Activated T-helper 1 cell treated with anti-CD3 and anti-CD28 coated beads, Interleukin-12 subunit alpha, Interleukin-12 subunit beta, Interleukin-2, Interleukin-4 antibody, amounts not matched to agents 30 ng/mL and 10 ng/mL and 1 ng/mL, durations not matched to agents 14 hours and 24 hours and 36 hours (primary cell): ENCODE measurements at regions not wholly inside any gene's neighbourhood (a gene's known extent, or its start where the extent isn't known, plus 50 kb on each side); places are given as distances from the start of the nearest gene placed in this dataset.

Experiments used
- DNase-seq: peaks from one replicate; pipeline ENCODE4 v3.0.0; 2021; ENCODE audit warnings: low spot score
- H3K27ac Mint-ChIP-seq: one replicate; pipeline ENCODE4 v1.8.0; 2021; ENCODE audit warnings: mild to moderate bottlenecking, mixed read lengths
- H3K27me3 Mint-ChIP-seq: one replicate; pipeline ENCODE4 v1.8.0; 2022; ENCODE audit warnings: mild to moderate bottlenecking, moderate library complexity, mixed read lengths; ENCODE audit not compliant: insufficient read depth
- H3K36me3 Mint-ChIP-seq: one replicate; pipeline ENCODE4 v1.8.0; 2021; ENCODE audit warnings: low read depth, mixed read lengths
- H3K4me1 Mint-ChIP-seq: one replicate; pipeline ENCODE4 v1.8.0; 2021; ENCODE audit warnings: low read depth, mixed read lengths
- H3K4me3 Mint-ChIP-seq: one replicate; pipeline ENCODE4 v1.8.0; 2021; ENCODE audit warnings: mild to moderate bottlenecking, moderate library complexity, mixed read lengths
- H3K9me3 Mint-ChIP-seq: one replicate; pipeline ENCODE4 v1.8.0; 2021; ENCODE audit warnings: mixed read lengths
- intact Hi-C: fragments of 100-400 bp; cut with micrococcal nuclease; formaldehyde crosslinking; loops from one replicate; pipeline ENCODE4 v1.15.1; 2024

DNA sequence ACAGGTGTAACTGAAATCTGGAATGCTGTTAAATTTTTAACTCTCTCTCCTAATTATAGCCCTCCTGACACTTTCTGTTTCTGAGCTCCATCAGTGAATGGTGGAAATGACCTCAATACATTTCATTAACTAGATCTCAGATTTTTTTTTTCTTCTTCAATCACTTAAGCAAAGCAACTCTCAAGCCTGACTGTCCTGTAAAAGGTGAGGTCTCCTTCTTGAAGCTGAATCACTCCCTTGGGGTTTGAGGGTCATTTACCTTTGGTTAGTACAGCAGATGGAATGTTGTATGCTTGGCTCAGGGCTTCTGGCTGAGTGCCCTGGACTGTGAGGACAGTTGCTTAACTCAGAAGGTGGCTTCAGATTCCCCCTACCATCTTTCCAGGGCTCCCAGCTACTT is 518.7 kb downstream of the PTPRC start:
- Mint-ChIP-seq H3K4me1 (peaks cover 18% of the 10 kb centered on the region), H3K27ac (no peak overlapping the region), H3K9me3 (peaks cover 6% of the 10 kb centered on the region), H3K4me3 (no peak overlapping the region), H3K27me3 (peaks cover 4% of the 10 kb centered on the region), H3K36me3 (peaks cover 3% of the 10 kb centered on the region)
- DNase-seq = no peak
- intact Hi-C loops = no loop called here

GRCh38 chr1:199160521-199161318 is 521.9 kb downstream of the PTPRC start:
- H3K9me3 Mint-ChIP-seq = peaks cover 6% of the 10 kb centered on the region
- DNase-seq = no peak
- H3K36me3 Mint-ChIP-seq = peaks cover 3% of the 10 kb centered on the region
- intact Hi-C loops = loop anchor here (1.0 kb wide), 1 partner anchor 13 kb away; no protein-coding TSS in a partner anchor
- peaks cover 43% of the 10 kb centered on the region for H3K4me1 Mint-ChIP-seq
- no peak overlapping the region for H3K27ac Mint-ChIP-seq
- H3K27me3 Mint-ChIP-seq = no peaks in the 10 kb centered on the region
- H3K4me3 Mint-ChIP-seq = no peak overlapping the region

DNA sequence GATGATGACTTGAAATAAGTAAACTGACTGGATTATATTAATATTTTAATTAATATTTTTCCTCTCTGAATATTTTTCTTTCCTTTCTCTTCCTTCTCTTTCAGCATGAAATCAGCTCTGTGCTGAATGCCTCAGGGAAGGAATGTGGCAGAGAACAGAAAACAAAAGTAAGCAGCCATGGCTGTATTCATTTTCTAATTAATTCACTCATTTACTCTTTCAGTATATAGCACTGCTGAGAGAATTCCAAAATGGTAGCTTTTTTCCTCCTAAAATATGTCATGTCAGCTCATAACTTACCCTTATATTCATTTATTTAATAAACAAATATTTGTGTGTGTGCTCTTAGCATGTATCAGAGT is 522.5 kb downstream of the PTPRC start:
- no peak overlapping the region for H3K27ac Mint-ChIP-seq
- H3K9me3 Mint-ChIP-seq = peaks cover 6% of the 10 kb centered on the region
- no peak overlapping the region for H3K4me3 Mint-ChIP-seq
- no peaks in the 10 kb centered on the region for H3K27me3 Mint-ChIP-seq
- H3K36me3 Mint-ChIP-seq = peaks cover 3% of the 10 kb centered on the region
- no peak for DNase-seq
- H3K4me1 Mint-ChIP-seq = peaks cover 43% of the 10 kb centered on the region
- intact Hi-C loops = loop anchor here (1.0 kb wide), 1 partner anchor 12 kb away; no protein-coding TSS in a partner anchor

- Mint-ChIP-seq H3K4me1 (peaks cover 43% of the 10 kb centered on the region), H3K27ac (no peak overlapping the region), H3K27me3 (no peaks in the 10 kb centered on the region), H3K9me3 (peaks cover 6% of the 10 kb centered on the region), H3K36me3 (peaks cover 3% of the 10 kb centered on the region), H3K4me3 (peak overlapping the region; percentile 16)
- DNase-seq = no peak
- intact Hi-C loops = loop anchor here (1.0 kb wide), 1 partner anchor 11 kb away; no protein-coding TSS in a partner anchor
Measured at GRCh38 chr1:199161766-199162303, 523.0 kb downstream of the PTPRC start.

DNA sequence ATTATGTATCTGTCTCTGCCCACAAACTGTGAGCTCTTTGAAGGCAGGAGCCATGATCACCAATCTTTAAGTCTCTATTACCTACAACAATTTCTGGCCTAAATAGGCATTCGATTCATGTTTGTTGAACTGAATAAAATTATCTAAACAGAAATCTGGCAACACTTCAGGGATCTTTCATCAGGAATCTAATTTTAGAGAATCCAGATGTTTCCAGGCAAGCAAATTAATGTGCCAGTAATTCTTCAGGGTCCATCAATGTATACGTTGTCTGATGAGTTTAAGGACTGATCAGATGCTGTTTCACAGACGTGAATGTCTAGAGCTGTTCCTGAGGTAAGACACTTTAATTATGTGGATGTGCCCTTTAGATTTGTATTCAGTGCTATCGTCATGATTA is 524.4 kb downstream of the PTPRC start:
- H3K4me3 Mint-ChIP-seq = no peak overlapping the region
- no peak for DNase-seq
- intact Hi-C loops = no loop called here
- peaks cover 2% of the 10 kb centered on the region for H3K36me3 Mint-ChIP-seq
- no peak overlapping the region for H3K27ac Mint-ChIP-seq
- peaks cover 6% of the 10 kb centered on the region for H3K9me3 Mint-ChIP-seq
- peaks cover 44% of the 10 kb centered on the region for H3K4me1 Mint-ChIP-seq
- no peaks in the 10 kb centered on the region for H3K27me3 Mint-ChIP-seq

DNA sequence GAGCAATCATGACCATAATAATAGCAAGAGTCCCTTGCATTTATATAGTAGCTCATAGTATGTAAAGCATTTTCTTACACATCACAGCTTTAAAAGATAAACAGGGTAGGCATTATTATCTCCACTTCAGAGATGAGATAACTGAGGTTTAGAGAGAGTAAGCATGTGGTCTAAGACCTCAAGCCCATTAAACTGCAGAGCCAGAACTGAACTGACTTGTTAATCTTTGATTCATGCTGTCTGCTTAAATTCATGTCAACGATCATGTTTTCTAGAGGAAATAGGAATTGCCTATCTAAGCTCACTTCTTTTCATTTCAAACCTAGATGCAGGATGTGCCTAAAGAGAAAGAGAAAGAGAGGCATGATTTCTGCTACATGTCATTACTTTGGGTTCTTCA is 524.8 kb downstream of the PTPRC start:
- Mint-ChIP-seq H3K4me3 (no peak overlapping the region), H3K4me1 (peaks cover 48% of the 10 kb centered on the region), H3K9me3 (peaks cover 6% of the 10 kb centered on the region), H3K36me3 (peaks cover 2% of the 10 kb centered on the region), H3K27ac (no peak overlapping the region), H3K27me3 (no peaks in the 10 kb centered on the region)
- DNase-seq = no peak
- intact Hi-C loops = no loop called here

- peaks cover 62% of the 10 kb centered on the region for H3K4me1 Mint-ChIP-seq
- no peak overlapping the region for H3K4me3 Mint-ChIP-seq
- no peak for DNase-seq
- no peak overlapping the region for H3K27ac Mint-ChIP-seq
- H3K9me3 Mint-ChIP-seq = peaks cover 7% of the 10 kb centered on the region
- H3K36me3 Mint-ChIP-seq = peaks cover 5% of the 10 kb centered on the region
- intact Hi-C loops = no loop called here
- H3K27me3 Mint-ChIP-seq = no peaks in the 10 kb centered on the region
Measured at GRCh38 chr1:199167460-199167859, 528.6 kb downstream of the PTPRC start.

- intact Hi-C loops = no loop called here
- DNase-seq = no peak
- Mint-ChIP-seq H3K27me3 (no peaks in the 10 kb centered on the region), H3K36me3 (peaks cover 5% of the 10 kb centered on the region), H3K4me1 (peaks cover 62% of the 10 kb centered on the region), H3K4me3 (no peak overlapping the region), H3K9me3 (peaks cover 7% of the 10 kb centered on the region), H3K27ac (peak overlapping the region; percentile 24)
Measured at GRCh38 chr1:199168888-199169585, 530.2 kb downstream of the PTPRC start.

GRCh38 chr1:199170711-199171110 is 531.9 kb downstream of the PTPRC start:
- no peak for DNase-seq
- H3K4me3 Mint-ChIP-seq = no peak overlapping the region
- peaks cover 5% of the 10 kb centered on the region for H3K36me3 Mint-ChIP-seq
- H3K9me3 Mint-ChIP-seq = peaks cover 7% of the 10 kb centered on the region
- no peaks in the 10 kb centered on the region for H3K27me3 Mint-ChIP-seq
- H3K27ac Mint-ChIP-seq = peak overlapping the region; percentile 16
- intact Hi-C loops = loop anchor here (5.0 to 10.0 kb wide), 5 partner anchors 48 to 1396 kb away; partner anchors contain the start of gene DENND1B
- H3K4me1 Mint-ChIP-seq = peaks cover 62% of the 10 kb centered on the region

DNA sequence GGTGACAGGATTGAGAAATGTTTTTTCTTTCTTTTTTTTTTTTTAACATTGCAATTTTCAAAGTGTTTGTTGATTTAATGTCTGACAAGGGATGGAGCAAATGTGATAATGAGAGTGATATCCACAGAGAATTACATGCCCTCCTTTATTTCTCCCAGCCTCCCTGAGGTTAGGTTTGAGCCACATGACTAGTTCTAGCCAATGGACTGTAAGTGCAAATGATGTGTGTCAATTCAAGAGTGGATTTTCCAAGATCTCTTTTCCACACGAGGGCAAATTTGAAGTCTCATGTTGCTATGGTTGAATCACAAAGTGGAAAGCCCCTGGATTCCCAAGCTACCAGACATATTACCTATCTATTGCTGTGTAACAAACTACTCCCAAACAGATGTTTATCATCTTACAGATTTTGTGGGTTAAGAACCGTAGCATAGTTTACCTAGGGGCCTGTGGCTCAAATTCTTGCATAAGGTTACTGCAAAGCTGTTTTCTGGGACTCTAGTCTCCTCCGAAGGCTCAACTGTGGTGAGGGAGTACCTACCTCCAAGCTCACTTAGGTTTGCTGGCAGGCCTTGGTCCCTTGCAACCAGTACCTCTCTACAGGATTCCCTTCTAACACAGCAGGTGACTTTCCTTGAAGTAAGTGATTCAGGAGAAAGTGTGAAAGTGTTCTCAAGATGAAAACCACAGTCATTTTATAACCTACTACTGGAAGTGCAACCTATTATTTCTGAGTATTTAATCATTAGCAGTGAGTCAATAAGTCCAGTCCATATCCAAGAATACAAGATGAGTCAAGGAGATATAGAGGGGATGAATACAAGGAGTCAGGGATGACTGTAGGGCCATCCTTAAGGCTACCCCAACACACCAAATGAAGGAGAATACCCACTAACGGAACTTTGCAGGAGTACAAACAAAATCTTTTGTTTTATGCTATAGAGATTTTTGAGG is 533.6 kb downstream of the PTPRC start:
- intact Hi-C loops = loop anchor here (1.0 to 10.0 kb wide), 16 partner anchors 11 to 1398 kb away; partner anchors contain the start of gene DENND1B
- Mint-ChIP-seq H3K9me3 (peaks cover 7% of the 10 kb centered on the region), H3K4me1 (peaks cover 62% of the 10 kb centered on the region), H3K36me3 (peaks cover 5% of the 10 kb centered on the region), H3K4me3 (peak overlapping the region; percentile 5), H3K27me3 (peaks cover 2% of the 10 kb centered on the region), H3K27ac (peak overlapping the region; percentile 34)
- DNase-seq = no peak

- Mint-ChIP-seq H3K27ac (peak overlapping the region; percentile 73), H3K9me3 (peaks cover 7% of the 10 kb centered on the region), H3K27me3 (peaks cover 2% of the 10 kb centered on the region), H3K36me3 (peaks cover 5% of the 10 kb centered on the region), H3K4me3 (peak overlapping the region; percentile 31), H3K4me1 (peaks cover 60% of the 10 kb centered on the region)
- peak; percentile 35 for DNase-seq
- intact Hi-C loops = loop anchor here (1.0 to 10.0 kb wide), 16 partner anchors 12 to 1399 kb away; partner anchors contain the start of gene DENND1B
Measured at GRCh38 chr1:199173356-199173755, 534.5 kb downstream of the PTPRC start.

DNA sequence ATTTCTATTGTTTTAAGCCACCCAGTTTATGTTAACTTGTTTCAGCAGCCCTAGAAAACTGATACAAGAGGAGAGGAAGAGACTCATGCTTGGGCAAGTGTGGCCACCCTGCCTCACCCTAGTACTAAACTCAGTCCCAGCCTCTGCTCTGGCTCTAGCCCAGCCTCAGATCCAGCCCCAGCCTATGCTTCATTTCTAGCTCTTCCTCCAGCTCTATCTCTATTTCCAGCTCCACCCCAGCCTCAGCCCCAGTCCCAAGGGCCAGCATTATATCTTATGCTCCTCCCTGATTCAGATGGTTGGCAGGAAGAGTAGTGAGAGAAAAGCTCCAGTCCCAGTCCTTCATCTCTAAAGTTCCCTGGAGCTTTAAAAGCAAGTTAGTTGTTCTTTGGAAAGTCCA is 535.5 kb downstream of the PTPRC start:
- Mint-ChIP-seq H3K36me3 (peaks cover 5% of the 10 kb centered on the region), H3K27ac (no peak overlapping the region), H3K27me3 (peaks cover 2% of the 10 kb centered on the region), H3K4me3 (no peak overlapping the region), H3K4me1 (peaks cover 50% of the 10 kb centered on the region), H3K9me3 (peaks cover 7% of the 10 kb centered on the region)
- no peak for DNase-seq
- intact Hi-C loops = loop anchor here (1.0 to 10.0 kb wide), 6 partner anchors 8 to 1400 kb away; partner anchors contain the start of gene DENND1B
